Muscle of leg (tissue), 3 donors: ENCODE measurements at regions not wholly inside any gene's neighbourhood (a gene's known extent, or its start where the extent isn't known, plus 50 kb on each side); places are given as distances from the start of the nearest gene placed in this dataset.

Source experiments
- DNase-seq: peaks from one replicate; pipeline ENCODE4 v3.0.0; 2013
- H3K27ac ChIP-seq: one replicate; pipeline ENCODE4 v1.5.1; 2013; ENCODE audit warnings: mild to moderate bottlenecking, low read length, control low read depth
- H3K27me3 ChIP-seq: one replicate; pipeline ENCODE4 v1.6.1; 2013; ENCODE audit warnings: low read length; ENCODE audit not compliant: control insufficient read depth, insufficient read depth
- H3K36me3 ChIP-seq: one replicate; pipeline ENCODE4 v1.6.1; 2013; ENCODE audit warnings: low read length; ENCODE audit not compliant: control insufficient read depth, insufficient read depth
- H3K4me1 ChIP-seq: one replicate; pipeline ENCODE4 v1.6.1; 2013; ENCODE audit warnings: low read length; ENCODE audit not compliant: control insufficient read depth, insufficient read depth
- H3K4me3 ChIP-seq: one replicate; pipeline ENCODE4 v1.5.1; 2013; ENCODE audit warnings: low read length, control low read depth
- H3K9me3 ChIP-seq: replicated peaks from 2 replicates; pipeline ENCODE4 v1.6.1; 2013; ENCODE audit warnings: low read depth, low read length; ENCODE audit not compliant: control insufficient read depth
- WGBS: methylation state at CpG from one replicate; pipeline ENCODE4 v1.1.5; 2013; ENCODE audit warnings: missing lambda C conversion rate; ENCODE audit not compliant: insufficient coverage; 5-methylcytosine and 5-hydroxymethylcytosine counted together

GRCh38 chr10:6657669-6658068, 77.6 kb upstream of the PRKCQ start:
- H3K4me3 ChIP-seq: no peak overlapping the region
- H3K27me3 ChIP-seq: no peaks in the 10 kb centered on the region
- H3K36me3 ChIP-seq: no peaks in the 10 kb centered on the region
- H3K9me3 ChIP-seq: peaks cover 2% of the 10 kb centered on the region
- no peak overlapping the region for H3K27ac ChIP-seq
- DNase-seq: no peak
- no CpG with 5 or more reads among the region's 1 CpG for WGBS
- no peaks in the 10 kb centered on the region for H3K4me1 ChIP-seq

GRCh38 chr10:6657196-6657595, 77.1 kb upstream of the PRKCQ start:
- WGBS: no CpG with 5 or more reads among the region's 2 CpGs
- peaks cover 2% of the 10 kb centered on the region for H3K9me3 ChIP-seq

DNA sequence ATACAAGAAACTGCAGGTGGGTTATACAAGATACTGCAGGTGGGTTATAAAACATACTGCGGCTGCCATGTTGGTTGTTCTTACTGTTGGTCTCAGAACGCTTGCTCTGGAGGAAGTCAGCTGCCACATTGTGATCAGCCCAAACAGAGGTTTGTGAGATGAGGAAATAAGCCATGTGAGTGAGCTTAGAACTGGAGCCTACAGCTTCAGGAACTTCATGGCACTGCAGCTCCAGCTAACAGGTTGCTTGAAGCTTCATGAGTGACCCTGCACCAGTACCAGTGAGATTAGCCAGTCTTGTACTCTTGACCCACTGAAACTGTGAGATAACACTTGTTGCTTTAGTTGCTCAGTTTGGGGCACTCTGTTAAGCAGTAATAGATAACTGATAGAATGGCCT, 74.5 kb upstream of the PRKCQ start:
- 94% methylated on average over 2 of the region's 2 CpGs for WGBS
- no peaks in the 10 kb centered on the region for H3K27me3 ChIP-seq
- H3K4me1 ChIP-seq: no peaks in the 10 kb centered on the region
- peaks cover 2% of the 10 kb centered on the region for H3K9me3 ChIP-seq
- no peak overlapping the region for H3K27ac ChIP-seq
- H3K36me3 ChIP-seq: no peaks in the 10 kb centered on the region
- no peak overlapping the region for H3K4me3 ChIP-seq
- no peak for DNase-seq

More at GRCh38 chr10:6657196-6657595, 77.1 kb upstream of the PRKCQ start:
- H3K27ac ChIP-seq: no peak overlapping the region
- H3K4me1 ChIP-seq: no peaks in the 10 kb centered on the region
- H3K36me3 ChIP-seq: no peaks in the 10 kb centered on the region
- no peaks in the 10 kb centered on the region for H3K27me3 ChIP-seq
- DNase-seq: no peak
- H3K4me3 ChIP-seq: no peak overlapping the region

DNA sequence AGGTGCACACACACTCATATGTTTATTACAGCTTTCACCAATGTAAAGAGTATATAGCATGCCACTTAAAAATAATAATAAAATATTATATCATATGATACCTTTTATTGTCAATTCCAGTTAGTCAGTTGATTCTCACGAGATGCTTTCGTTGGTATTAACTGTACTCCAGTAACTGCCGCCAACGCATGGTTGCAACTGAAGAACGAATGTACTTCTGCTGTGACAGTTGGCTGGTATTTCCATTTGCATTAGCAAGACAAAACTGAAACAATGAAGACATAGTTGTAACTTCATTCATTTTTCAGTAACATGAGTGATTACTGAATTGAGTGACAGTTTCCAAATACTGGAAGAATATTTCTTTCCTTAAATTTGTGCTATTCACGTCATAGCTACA, 70.5 kb upstream of the PRKCQ start:
- Histone ChIP-seq H3K36me3 (no peaks in the 10 kb centered on the region), H3K9me3 (no peaks in the 10 kb centered on the region), H3K4me1 (no peaks in the 10 kb centered on the region), H3K4me3 (no peak overlapping the region), H3K27me3 (no peaks in the 10 kb centered on the region), H3K27ac (no peak overlapping the region)
- no CpG with 5 or more reads among the region's 6 CpGs for WGBS
- DNase-seq: no peak

DNA sequence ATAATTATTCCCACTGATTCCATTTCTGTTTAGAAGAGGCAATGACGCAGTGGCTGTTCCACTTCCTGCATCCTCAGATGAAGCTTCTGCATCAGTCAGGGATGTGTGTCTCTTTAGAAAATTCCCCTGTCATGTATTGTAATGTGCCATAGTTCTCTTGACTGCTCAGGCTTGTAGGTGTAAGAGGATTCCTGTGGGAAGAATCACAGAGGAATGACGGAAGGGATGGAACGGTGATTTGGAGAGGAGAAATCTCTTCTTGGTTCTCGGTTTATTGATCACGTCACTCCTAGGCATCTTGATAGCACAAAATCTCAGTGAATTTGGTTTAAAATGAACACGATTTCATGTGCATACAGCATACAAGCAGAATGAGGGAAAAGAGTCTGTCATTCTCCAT, 69.8 kb upstream of the PRKCQ start:
- no peaks in the 10 kb centered on the region for H3K27me3 ChIP-seq
- 67% methylated on average over 4 of the region's 6 CpGs for WGBS

DNA sequence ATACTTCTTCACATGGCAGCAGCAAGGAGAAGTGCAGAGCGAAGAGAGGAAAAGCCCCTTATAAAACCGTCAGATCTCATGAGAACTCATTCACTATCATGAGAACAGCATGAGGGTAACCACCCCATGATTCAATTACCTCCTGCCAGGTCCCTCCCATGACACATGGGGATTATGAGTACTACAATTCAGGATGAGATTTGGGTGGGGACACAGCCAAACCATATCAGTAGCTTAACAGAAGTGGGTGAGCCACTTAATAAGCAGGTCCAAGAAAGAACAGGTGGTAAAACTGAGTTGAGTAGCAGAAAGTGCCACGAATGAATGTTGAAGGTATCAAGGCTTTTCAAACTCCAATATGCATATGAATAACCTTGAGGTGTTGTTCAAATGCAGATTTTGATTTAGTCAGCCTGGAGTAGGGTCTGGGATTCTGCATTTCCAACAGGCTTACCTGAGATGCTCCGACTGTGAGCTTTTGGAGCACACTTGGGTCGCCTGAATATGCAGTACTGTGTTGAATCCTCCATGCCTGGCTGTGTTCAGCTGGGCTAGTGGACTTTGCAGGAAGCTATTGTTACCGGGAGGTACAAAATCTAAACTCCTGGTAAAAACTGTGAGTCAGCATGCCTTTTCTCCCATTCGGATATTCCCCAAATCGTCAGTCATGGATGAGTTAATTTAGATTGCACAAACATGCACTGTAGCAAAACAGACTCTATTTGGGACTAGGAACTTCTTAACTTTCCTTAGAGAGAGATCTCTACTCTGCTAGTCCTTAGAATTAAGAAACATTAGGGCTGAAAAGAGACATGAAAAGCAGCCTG, 69.0 kb upstream of the PRKCQ start:
- Histone ChIP-seq H3K9me3 (no peaks in the 10 kb centered on the region), H3K27me3 (no peaks in the 10 kb centered on the region), H3K4me1 (no peaks in the 10 kb centered on the region), H3K27ac (no peak overlapping the region), H3K36me3 (no peaks in the 10 kb centered on the region), H3K4me3 (no peak overlapping the region)
- no peak for DNase-seq
- WGBS: 70% methylated on average over 2 of the region's 8 CpGs

More for the DNA sequence above, 69.8 kb upstream of the PRKCQ start:
- no peaks in the 10 kb centered on the region for H3K9me3 ChIP-seq
- H3K4me3 ChIP-seq: no peak overlapping the region
- no peaks in the 10 kb centered on the region for H3K36me3 ChIP-seq
- DNase-seq: no peak
- no peak overlapping the region for H3K27ac ChIP-seq
- no peaks in the 10 kb centered on the region for H3K4me1 ChIP-seq

- Histone ChIP-seq H3K4me1 (no peaks in the 10 kb centered on the region), H3K36me3 (no peaks in the 10 kb centered on the region), H3K9me3 (no peaks in the 10 kb centered on the region), H3K4me3 (no peak overlapping the region), H3K27ac (no peak overlapping the region), H3K27me3 (no peaks in the 10 kb centered on the region)
- DNase-seq: no peak
- WGBS: 61% methylated on average over 13 of the region's 13 CpGs
Measured at GRCh38 chr10:6647811-6648526, 67.9 kb upstream of the PRKCQ start.

DNA sequence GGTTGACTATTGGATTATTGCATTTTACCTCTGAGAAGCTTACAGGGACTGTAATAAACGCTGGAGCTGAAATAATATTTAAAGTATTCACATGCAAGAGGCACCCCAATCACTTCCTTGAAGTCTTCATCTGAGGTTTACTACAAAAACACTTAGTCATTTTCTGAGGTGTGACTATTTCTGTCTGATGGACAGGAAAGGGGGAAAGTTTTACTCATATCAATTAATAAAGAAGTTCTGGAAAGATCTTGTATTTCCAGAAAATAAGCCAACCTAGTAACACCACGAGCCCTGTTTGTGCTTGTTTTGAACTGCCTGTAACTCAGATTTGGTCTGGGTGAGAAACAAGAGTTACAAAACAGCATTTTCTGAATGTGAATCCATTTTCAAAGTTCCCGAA, 63.9 kb upstream of the PRKCQ start:
- DNase-seq: no peak
- no peak overlapping the region for H3K27ac ChIP-seq
- WGBS: no CpG with 5 or more reads among the region's 3 CpGs
- H3K4me1 ChIP-seq: no peaks in the 10 kb centered on the region
- no peaks in the 10 kb centered on the region for H3K9me3 ChIP-seq
- H3K27me3 ChIP-seq: peaks cover 4% of the 10 kb centered on the region
- no peaks in the 10 kb centered on the region for H3K36me3 ChIP-seq
- H3K4me3 ChIP-seq: no peak overlapping the region

- H3K36me3 ChIP-seq: no peaks in the 10 kb centered on the region
- H3K9me3 ChIP-seq: no peaks in the 10 kb centered on the region
- no peak overlapping the region for H3K4me3 ChIP-seq
- no peak overlapping the region for H3K27ac ChIP-seq
- 58% methylated on average over 2 of the region's 5 CpGs for WGBS
- peaks cover 4% of the 10 kb centered on the region for H3K27me3 ChIP-seq
- DNase-seq: no peak
- H3K4me1 ChIP-seq: no peaks in the 10 kb centered on the region
Measured at GRCh38 chr10:6642876-6643275, 62.8 kb upstream of the PRKCQ start.

DNA sequence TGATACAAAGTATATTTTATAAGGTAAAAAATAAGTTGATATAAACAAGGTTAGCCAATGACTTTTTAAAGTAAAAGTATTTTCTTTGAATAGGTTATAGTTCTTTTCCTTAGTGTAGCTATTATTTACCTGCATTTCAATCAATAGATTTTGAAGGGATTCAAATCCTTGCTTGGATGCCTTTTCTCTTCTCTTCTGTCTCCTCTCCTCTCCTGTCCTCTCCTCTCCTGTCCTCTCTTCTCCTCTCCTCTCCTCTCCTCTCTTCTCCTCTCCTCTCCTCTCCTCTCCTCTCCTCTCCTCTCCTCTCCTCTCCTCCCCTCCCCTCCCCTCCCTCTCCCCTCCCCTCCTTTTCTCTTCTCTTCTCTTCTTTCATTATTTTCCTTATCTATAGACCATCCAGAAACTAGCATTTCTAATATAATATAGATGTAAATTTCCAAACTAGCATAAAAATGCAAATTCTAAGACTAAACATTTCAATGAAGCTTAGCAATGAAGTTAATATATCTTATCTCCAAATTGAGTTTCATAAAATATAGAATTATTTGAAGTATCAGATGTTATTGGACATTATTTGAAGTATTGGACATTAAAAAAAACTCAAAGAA, 60.5 kb upstream of the PRKCQ start:
- Histone ChIP-seq H3K36me3 (no peaks in the 10 kb centered on the region), H3K27me3 (peaks cover 4% of the 10 kb centered on the region), H3K9me3 (no peaks in the 10 kb centered on the region), H3K4me3 (no peak overlapping the region), H3K4me1 (no peaks in the 10 kb centered on the region), H3K27ac (no peak overlapping the region)
- no peak for DNase-seq
